Neural cell (in vitro differentiated cells): ENCODE measurements at regions not wholly inside any gene's neighbourhood (a gene's known extent, or its start where the extent isn't known, plus 50 kb on each side); places are given as distances from the start of the nearest gene placed in this dataset.

Experiments
- CTCF ChIP-seq: fragments of 450-650 bp; IDR thresholded peaks from 2 replicates; pipeline ENCODE4 v1.5.1; 2014; ENCODE audit warnings: antibody characterized with exemption, mild to moderate bottlenecking, moderate library complexity; ENCODE audit not compliant: poor library complexity, severe bottlenecking
- EP300 ChIP-seq: fragments of 450-650 bp; conservative IDR thresholded peaks from 2 replicates; pipeline ENCODE4 v1.6.1; 2014; ENCODE audit warnings: antibody characterized with exemption, mild to moderate bottlenecking, moderate library complexity; ENCODE audit not compliant: poor library complexity, severe bottlenecking
- EZH2 ChIP-seq: fragments of 200-600, 300-800 bp; shearing (Covaris generic), sonication (generic); IDR thresholded peaks from 2 replicates; pipeline ENCODE4 v1.6.1; 2014; ENCODE audit warnings: antibody characterized with exemption, low read length, borderline replicate concordance, mild to moderate bottlenecking; ENCODE audit not compliant: insufficient read depth, poor library complexity, severe bottlenecking
- MXI1 ChIP-seq: fragments of 450-650 bp; conservative IDR thresholded peaks from 2 replicates; pipeline ENCODE4 v1.6.1; 2014; ENCODE audit warnings: antibody characterized with exemption, mild to moderate bottlenecking; ENCODE audit not compliant: poor library complexity, severe bottlenecking
- POLR2AphosphoS5 ChIP-seq: IDR thresholded peaks from 2 replicates; pipeline ENCODE4 v1.6.1; 2012
- RAD21 ChIP-seq: fragments of 450-650 bp; conservative IDR thresholded peaks from 2 replicates; pipeline ENCODE4 v1.6.1; 2014; ENCODE audit warnings: antibody characterized with exemption, mild to moderate bottlenecking, moderate library complexity
- REST ChIP-seq: IDR thresholded peaks from 2 replicates; pipeline ENCODE4 v1.6.1; 2012; ENCODE audit warnings: borderline replicate concordance
- SMC3 ChIP-seq: fragments of 450-650 bp; conservative IDR thresholded peaks from 2 replicates; pipeline ENCODE4 v1.6.1; 2014; ENCODE audit warnings: antibody characterized with exemption, mild to moderate bottlenecking, moderate library complexity; ENCODE audit not compliant: poor library complexity
- TAF1 ChIP-seq: IDR thresholded peaks from 2 replicates; pipeline ENCODE4 v1.6.1; 2012; ENCODE audit warnings: low read depth

DNA sequence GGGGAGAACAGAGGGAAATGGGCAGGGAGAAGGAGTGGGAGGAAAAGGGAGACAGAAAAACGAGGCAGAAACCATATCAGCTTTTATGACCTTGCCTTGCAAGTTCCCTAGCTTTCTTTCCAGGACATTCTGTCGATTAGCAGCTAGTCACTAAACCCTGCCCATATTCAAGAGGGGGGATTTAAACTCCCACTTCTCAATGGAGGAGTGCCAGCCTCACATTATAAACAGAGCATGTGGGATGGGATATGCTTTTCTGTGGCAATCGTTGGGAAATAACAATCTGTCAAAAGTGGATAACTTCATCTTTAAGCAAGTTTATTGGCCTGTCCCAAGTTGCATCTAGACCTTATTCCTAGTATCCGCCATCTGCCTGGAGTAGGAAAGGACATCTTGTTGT lies 57.0 kb upstream of the TMEM170B start:
- no peak for TF ChIP-seq TAF1
- no peak for TF ChIP-seq CTCF
- no peak for TF ChIP-seq EP300
- no peak for TF ChIP-seq EZH2
- TF ChIP-seq POLR2AphosphoS5, result no peak
- TF ChIP-seq REST, result no peak
- no peak for TF ChIP-seq SMC3
- no peak for TF ChIP-seq RAD21
- no peak for TF ChIP-seq MXI1
